Adrenal gland (tissue), 9 donors: ENCODE measurements at regions not wholly inside any gene's neighbourhood (a gene's known extent, or its start where the extent isn't known, plus 50 kb on each side); places are given as distances from the start of the nearest gene placed in this dataset.

Experiments
- DNase-seq, 7 donors: peaks; one replicate each; pipeline ENCODE4 v3.0.0-alpha.2; 2019 to 2020
- H3K27ac ChIP-seq, 5 donors: fragments of 200-600 bp; sonication (generic) in 4 of 5; 1 replicate in 3 of 5; 2 replicates in 2 of 5; pipeline versions ENCODE4 v1.5.1 to v1.8.0; 2016 to 2020; ENCODE audit warnings: mild to moderate bottlenecking in 1 of 5
- H3K27me3 ChIP-seq: fragments of 200-600 bp; 2 replicates; pipeline ENCODE4 v1.8.0; 2021
- H3K36me3 ChIP-seq, 2 donors: fragments of 200-600 bp; replicated peaks in 1 of 2; 1 replicate in 1 of 2; 2 replicates in 1 of 2; pipeline versions ENCODE4 v1.5.1 to v1.8.0; 2018 to 2022
- H3K4me1 ChIP-seq, 2 donors: fragments of 200-600 bp; replicated peaks in 1 of 2; 1 replicate in 1 of 2; 2 replicates in 1 of 2; pipeline versions ENCODE4 v1.5.1 to v1.8.0; 2018 to 2021
- H3K4me3 ChIP-seq, 4 donors: fragments of 200-600 bp; sonication (generic) in 3 of 4; one replicate each; pipeline ENCODE4 v1.5.1; 2016 to 2018
- H3K9me3 ChIP-seq, 3 donors: fragments of 200-600 bp; sonication (generic) in 1 of 3; replicated peaks in 1 of 3; 1 replicate in 2 of 3; 2 replicates in 1 of 3; pipeline versions ENCODE4 v1.5.1 to v1.8.0; 2016 to 2021
- POLR2A ChIP-seq, 2 donors: fragments of 450-650 bp; IDR thresholded peaks; one replicate each; pipeline ENCODE4 v1.6.1; 2017; ENCODE audit warnings: antibody characterized with exemption in 2 of 2, mild to moderate bottlenecking in 2 of 2, moderate library complexity in 1 of 2
- WGBS, 4 donors: extraction: QIAGEN DNeasy Blood & Tissue Kit in 2 of 4; methylation state at CpG; one replicate each; pipeline versions ENCODE4 v1.1.5 to v1.1.7; 2013 to 2017; 5-methylcytosine and 5-hydroxymethylcytosine counted together
- intact Hi-C, 2 donors: fragments of 100-400 bp; cut with DNase I; formaldehyde crosslinking; loops; one replicate each; pipeline versions ENCODE4 v1.14.1 to v1.15.0; 2022 to 2023
- TF ChIP-seq, protein P1 (sequence below), 6 experiments: fragments of 450-650 bp in 4 of 6; fragments of 200-600 bp in 2 of 6; sonication (generic) in 1 of 6; IDR thresholded peaks; 1 replicate in 5 of 6; 2 replicates in 1 of 6; pipeline versions ENCODE4 v1.5.1 to v1.8.0; 2016 to 2021; ENCODE audit warnings: antibody characterized with exemption in 6 of 6, mild to moderate bottlenecking in 2 of 6, moderate library complexity in 1 of 6
- donor health status: healthy with polysubstance abuse.
- donor health status: Bipolar disorder and iron deficiency.
- donor health status: DM: yes; HTN: yes; CAD: no.
- donor health status: DM: no; HTN: no; CAD: no.
- donor health status: DM: no; HTN: no; CAD: no.

DNA sequence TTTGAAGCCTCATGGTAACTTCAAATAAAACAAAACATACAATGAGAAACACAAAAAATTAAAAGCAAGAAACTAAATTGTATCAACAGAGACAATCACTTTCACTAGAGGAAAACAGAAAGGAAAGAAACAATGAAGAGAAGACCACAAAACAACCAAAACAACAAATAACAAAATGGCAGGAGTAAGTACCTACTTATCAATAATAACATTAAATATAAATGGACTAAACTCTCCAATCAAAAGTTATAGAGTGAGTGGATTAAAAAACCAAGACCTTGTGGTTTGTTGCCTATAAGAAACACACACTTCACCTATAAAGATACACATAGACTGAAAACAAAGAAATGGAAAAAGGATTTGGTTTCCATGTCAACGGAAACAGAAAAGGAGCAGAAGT is 830.1 kb upstream of the TMEFF2 start:
- no peak overlapping the region for H3K27ac ChIP-seq
- no peak overlapping the region for H3K4me3 ChIP-seq
- 73 to 83% (median 77%) methylated on average over 1 of the region's 1 CpG for WGBS, 4 donors
- no peaks in the 10 kb centered on the region for H3K36me3 ChIP-seq
- DNase-seq, result no peak
- intact Hi-C loops, result no loop called here
- H3K27me3 ChIP-seq, result no peaks in the 10 kb centered on the region
- TF ChIP-seq, protein P1, sequence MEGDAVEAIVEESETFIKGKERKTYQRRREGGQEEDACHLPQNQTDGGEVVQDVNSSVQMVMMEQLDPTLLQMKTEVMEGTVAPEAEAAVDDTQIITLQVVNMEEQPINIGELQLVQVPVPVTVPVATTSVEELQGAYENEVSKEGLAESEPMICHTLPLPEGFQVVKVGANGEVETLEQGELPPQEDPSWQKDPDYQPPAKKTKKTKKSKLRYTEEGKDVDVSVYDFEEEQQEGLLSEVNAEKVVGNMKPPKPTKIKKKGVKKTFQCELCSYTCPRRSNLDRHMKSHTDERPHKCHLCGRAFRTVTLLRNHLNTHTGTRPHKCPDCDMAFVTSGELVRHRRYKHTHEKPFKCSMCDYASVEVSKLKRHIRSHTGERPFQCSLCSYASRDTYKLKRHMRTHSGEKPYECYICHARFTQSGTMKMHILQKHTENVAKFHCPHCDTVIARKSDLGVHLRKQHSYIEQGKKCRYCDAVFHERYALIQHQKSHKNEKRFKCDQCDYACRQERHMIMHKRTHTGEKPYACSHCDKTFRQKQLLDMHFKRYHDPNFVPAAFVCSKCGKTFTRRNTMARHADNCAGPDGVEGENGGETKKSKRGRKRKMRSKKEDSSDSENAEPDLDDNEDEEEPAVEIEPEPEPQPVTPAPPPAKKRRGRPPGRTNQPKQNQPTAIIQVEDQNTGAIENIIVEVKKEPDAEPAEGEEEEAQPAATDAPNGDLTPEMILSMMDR (IDR thresholded peaks at IDR 0.05), result no peak
- TF ChIP-seq POLR2A (IDR thresholded peaks at IDR 0.05), result no peak
- no peaks in the 10 kb centered on the region for H3K4me1 ChIP-seq
- H3K9me3 ChIP-seq, result no peaks in the 10 kb centered on the region

DNA sequence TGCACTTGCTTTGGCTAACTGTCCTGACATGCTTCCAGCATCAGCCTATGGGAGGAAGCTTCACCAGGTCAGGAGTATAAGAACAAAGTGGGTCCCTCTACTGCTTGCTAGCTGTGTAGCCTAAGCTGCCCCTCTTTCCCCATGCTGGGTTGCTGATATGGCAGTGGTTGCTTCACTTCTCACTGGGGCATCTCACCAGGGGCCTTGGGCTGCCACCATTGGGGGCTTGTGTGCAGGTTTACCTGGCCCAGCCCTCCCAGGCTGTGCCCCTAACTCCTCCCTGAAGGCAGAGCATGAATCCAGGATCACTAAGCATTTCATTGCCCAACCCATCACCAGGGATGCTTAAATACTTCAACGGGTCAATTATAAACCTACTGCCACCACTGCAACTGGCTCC is 817.1 kb upstream of the TMEFF2 start:
- intact Hi-C loops, result no loop called here
- TF ChIP-seq, protein P1 (IDR thresholded peaks at IDR 0.05), result no peak
- no peak for TF ChIP-seq POLR2A (IDR thresholded peaks at IDR 0.05)
- H3K27me3 ChIP-seq, result no peaks in the 10 kb centered on the region
- WGBS, 4 donors, result 63 to 100% (median 87%) methylated on average over 1 of the region's 1 CpG
- H3K36me3 ChIP-seq, result no peaks in the 10 kb centered on the region
- no peaks in the 10 kb centered on the region for H3K9me3 ChIP-seq
- DNase-seq, result no peak
- H3K27ac ChIP-seq, result no peak overlapping the region
- H3K4me1 ChIP-seq, result no peaks in the 10 kb centered on the region
- H3K4me3 ChIP-seq, result no peak overlapping the region

DNA sequence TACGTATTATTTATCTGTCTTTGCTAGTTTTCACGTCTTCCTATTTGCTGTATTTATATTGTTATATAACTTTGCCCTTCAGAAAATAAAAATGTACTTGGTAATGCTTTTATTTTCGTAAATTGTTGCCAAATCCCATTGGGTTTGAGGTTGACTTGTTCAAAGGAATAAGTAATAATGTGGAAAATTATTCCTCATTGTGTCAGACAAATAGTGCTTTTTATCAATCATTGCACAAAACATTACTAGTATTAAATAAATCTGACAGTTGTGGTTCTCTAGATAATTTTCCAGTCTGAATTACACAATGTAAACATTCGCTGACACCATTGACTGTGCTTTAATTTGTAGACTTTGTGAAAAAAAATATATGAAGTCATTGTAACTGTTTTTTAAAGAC is 798.3 kb upstream of the TMEFF2 start:
- Histone ChIP-seq H3K4me3 (no peak overlapping the region), H3K27ac (no peak overlapping the region), H3K36me3 (no peaks in the 10 kb centered on the region), H3K27me3 (no peaks in the 10 kb centered on the region), H3K9me3 (no peaks in the 10 kb centered on the region), H3K4me1 (no peaks in the 10 kb centered on the region)
- WGBS, 4 donors, result 58 to 62% (median 61%) methylated on average over 4 of the region's 4 CpGs
- intact Hi-C loops, result no loop called here
- no peak for DNase-seq
- TF ChIP-seq, protein P1 (IDR thresholded peaks at IDR 0.05), result no peak
- no peak for TF ChIP-seq POLR2A (IDR thresholded peaks at IDR 0.05)

DNA sequence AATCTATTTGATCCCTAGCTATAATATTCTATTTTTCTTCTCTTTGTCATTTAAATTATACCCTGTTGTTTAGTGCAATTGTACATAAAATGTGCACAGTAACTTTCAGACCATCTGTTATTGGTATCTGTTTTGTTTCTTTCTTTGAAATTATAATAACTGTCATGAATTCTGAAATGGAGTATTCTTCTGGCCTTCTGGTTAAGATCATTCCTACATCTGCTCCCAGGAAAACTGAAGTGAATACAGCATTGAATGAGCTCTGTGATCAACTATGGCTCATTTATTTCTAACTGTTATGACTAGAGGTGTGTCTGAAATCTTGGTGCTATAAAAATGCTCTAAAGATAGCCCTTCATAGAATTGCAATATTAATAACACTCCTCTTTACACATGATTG is 788.4 kb upstream of the TMEFF2 start:
- peaks cover 0 to 8% (median 0%) of the 10 kb centered on the region in 3 donors for H3K9me3 ChIP-seq
- H3K4me3 ChIP-seq, result no peak overlapping the region
- DNase-seq, result no peak
- intact Hi-C loops, result no loop called here
- H3K36me3 ChIP-seq, result no peaks in the 10 kb centered on the region
- no peaks in the 10 kb centered on the region for H3K27me3 ChIP-seq
- TF ChIP-seq POLR2A (IDR thresholded peaks at IDR 0.05), result no peak
- TF ChIP-seq, protein P1 (IDR thresholded peaks at IDR 0.05), result no peak
- no peaks in the 10 kb centered on the region for H3K4me1 ChIP-seq
- H3K27ac ChIP-seq, result no peak overlapping the region
